ENCODE measurements at regions not wholly inside any gene's neighbourhood (a gene's known extent, or its start where the extent isn't known, plus 50 kb on each side); places are given as distances from the start of the nearest gene placed in this dataset.

- TF ChIP-seq TAF1 (IDR thresholded peaks at IDR 0.05; ENCODE audit: low read depth) (no peak), EP300 (IDR thresholded peaks at IDR 0.05; ENCODE audit: borderline replicate concordance) (no peak), YY1 (IDR thresholded peaks at IDR 0.05; ENCODE audit: low read depth) (no peak), FOXM1 (IDR thresholded peaks at IDR 0.05; ENCODE audit: borderline replicate concordance, low read depth) (no peak)
- TF ChIP-seq, protein P1, sequence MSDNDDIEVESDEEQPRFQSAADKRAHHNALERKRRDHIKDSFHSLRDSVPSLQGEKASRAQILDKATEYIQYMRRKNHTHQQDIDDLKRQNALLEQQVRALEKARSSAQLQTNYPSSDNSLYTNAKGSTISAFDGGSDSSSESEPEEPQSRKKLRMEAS (IDR thresholded peaks at IDR 0.05) = no peak
- TF ChIP-seq, protein P2, sequence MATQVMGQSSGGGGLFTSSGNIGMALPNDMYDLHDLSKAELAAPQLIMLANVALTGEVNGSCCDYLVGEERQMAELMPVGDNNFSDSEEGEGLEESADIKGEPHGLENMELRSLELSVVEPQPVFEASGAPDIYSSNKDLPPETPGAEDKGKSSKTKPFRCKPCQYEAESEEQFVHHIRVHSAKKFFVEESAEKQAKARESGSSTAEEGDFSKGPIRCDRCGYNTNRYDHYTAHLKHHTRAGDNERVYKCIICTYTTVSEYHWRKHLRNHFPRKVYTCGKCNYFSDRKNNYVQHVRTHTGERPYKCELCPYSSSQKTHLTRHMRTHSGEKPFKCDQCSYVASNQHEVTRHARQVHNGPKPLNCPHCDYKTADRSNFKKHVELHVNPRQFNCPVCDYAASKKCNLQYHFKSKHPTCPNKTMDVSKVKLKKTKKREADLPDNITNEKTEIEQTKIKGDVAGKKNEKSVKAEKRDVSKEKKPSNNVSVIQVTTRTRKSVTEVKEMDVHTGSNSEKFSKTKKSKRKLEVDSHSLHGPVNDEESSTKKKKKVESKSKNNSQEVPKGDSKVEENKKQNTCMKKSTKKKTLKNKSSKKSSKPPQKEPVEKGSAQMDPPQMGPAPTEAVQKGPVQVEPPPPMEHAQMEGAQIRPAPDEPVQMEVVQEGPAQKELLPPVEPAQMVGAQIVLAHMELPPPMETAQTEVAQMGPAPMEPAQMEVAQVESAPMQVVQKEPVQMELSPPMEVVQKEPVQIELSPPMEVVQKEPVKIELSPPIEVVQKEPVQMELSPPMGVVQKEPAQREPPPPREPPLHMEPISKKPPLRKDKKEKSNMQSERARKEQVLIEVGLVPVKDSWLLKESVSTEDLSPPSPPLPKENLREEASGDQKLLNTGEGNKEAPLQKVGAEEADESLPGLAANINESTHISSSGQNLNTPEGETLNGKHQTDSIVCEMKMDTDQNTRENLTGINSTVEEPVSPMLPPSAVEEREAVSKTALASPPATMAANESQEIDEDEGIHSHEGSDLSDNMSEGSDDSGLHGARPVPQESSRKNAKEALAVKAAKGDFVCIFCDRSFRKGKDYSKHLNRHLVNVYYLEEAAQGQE (IDR thresholded peaks at IDR 0.05; ENCODE audit: low read depth) = no peak
Observed at GRCh38 chr1:177440821-177441220, 270.1 kb downstream of the BRINP2 start.
